ENCODE measurements at regions not wholly inside any gene's neighbourhood (a gene's known extent, or its start where the extent isn't known, plus 50 kb on each side); places are given as distances from the start of the nearest gene placed in this dataset.
"Not testable (repeated sequence)": the region's sequence is repeated elsewhere in the genome, so short reads cannot be mapped to it uniquely, and the experiment has no call there.

- no peak for DNase-seq
These were observed 474.4 kb upstream of the NR5A2 start for GRCh38 chr1:199553104-199553503.

- DNase-seq: no peak
These were observed 466.2 kb upstream of the NR5A2 start for GRCh38 chr1:199561334-199561733.

GRCh38 chr1:199573047-199573446 lies 454.5 kb upstream of the NR5A2 start:
- no peak for DNase-seq

GRCh38 chr1:199574950-199575349 lies 452.6 kb upstream of the NR5A2 start:
- DNase-seq: no peak

- DNase-seq: no peak
These were observed 447.2 kb upstream of the NR5A2 start for GRCh38 chr1:199580300-199580699.

GRCh38 chr1:199585392-199585791 lies 442.1 kb upstream of the NR5A2 start:
- no peak for DNase-seq

GRCh38 chr1:199590708-199591107 lies 436.8 kb upstream of the NR5A2 start:
- no peak for DNase-seq

- DNase-seq: no peak
These were observed 436.0 kb upstream of the NR5A2 start for GRCh38 chr1:199591468-199591867.

- no peak for DNase-seq
These were observed 434.0 kb upstream of the NR5A2 start for GRCh38 chr1:199593475-199593874.

GRCh38 chr1:199596448-199596847 lies 431.1 kb upstream of the NR5A2 start:
- DNase-seq: not testable (repeated sequence)

- no peak for DNase-seq
These were observed 430.4 kb upstream of the NR5A2 start for GRCh38 chr1:199597152-199597551.

- no peak for DNase-seq
These were observed 419.1 kb upstream of the NR5A2 start for GRCh38 chr1:199608414-199608813.

- DNase-seq: no peak
These were observed 414.3 kb upstream of the NR5A2 start for GRCh38 chr1:199612976-199613774.

GRCh38 chr1:199616947-199617346 lies 410.6 kb upstream of the NR5A2 start:
- DNase-seq: no peak

- no peak for DNase-seq
These were observed 408.3 kb upstream of the NR5A2 start for GRCh38 chr1:199619223-199619622.

- not testable (repeated sequence) for DNase-seq
These were observed 401.3 kb upstream of the NR5A2 start for GRCh38 chr1:199626228-199626627.

- no peak for DNase-seq
These were observed 397.9 kb upstream of the NR5A2 start for GRCh38 chr1:199629624-199630023.

- DNase-seq: no peak
These were observed 388.1 kb upstream of the NR5A2 start for GRCh38 chr1:199639453-199639852.

GRCh38 chr1:199641531-199641930 lies 386.0 kb upstream of the NR5A2 start:
- DNase-seq: no peak

GRCh38 chr1:199644912-199645311 lies 382.6 kb upstream of the NR5A2 start:
- DNase-seq: no peak

- DNase-seq: no peak
These were observed 380.7 kb upstream of the NR5A2 start for GRCh38 chr1:199646761-199647160.

- DNase-seq: no peak
These were observed 370.1 kb upstream of the NR5A2 start for GRCh38 chr1:199657449-199657848.

GRCh38 chr1:199660071-199660470 lies 367.4 kb upstream of the NR5A2 start:
- DNase-seq: no peak

GRCh38 chr1:199665371-199665770 lies 362.1 kb upstream of the NR5A2 start:
- no peak for DNase-seq

GRCh38 chr1:199667089-199667488 lies 360.4 kb upstream of the NR5A2 start:
- no peak for DNase-seq

All from stimulated activated CD4-positive, alpha-beta T cell treated with anti-CD3 and anti-CD28 coated beads, Interleukin-4, amount 100 ng/mL, for 4 hours (primary cell).